HG03558 (cell line): ENCODE measurements at regions not wholly inside any gene's neighbourhood (a gene's known extent, or its start where the extent isn't known, plus 50 kb on each side); places are given as distances from the start of the nearest gene placed in this dataset.
A peak's percentile ranks its signal among the peaks of the same experiment; 100 is the strongest.

Source experiments
- ATAC-seq: cut with Tn5 transposase; IDR thresholded peaks from one replicate; pipeline ENCODE4 v1.9.1; 2021; ENCODE audit warnings: moderate number of reproducible peaks; ENCODE audit not compliant: unreplicated experiment; ENCODE audit errors: extremely low read depth

DNA sequence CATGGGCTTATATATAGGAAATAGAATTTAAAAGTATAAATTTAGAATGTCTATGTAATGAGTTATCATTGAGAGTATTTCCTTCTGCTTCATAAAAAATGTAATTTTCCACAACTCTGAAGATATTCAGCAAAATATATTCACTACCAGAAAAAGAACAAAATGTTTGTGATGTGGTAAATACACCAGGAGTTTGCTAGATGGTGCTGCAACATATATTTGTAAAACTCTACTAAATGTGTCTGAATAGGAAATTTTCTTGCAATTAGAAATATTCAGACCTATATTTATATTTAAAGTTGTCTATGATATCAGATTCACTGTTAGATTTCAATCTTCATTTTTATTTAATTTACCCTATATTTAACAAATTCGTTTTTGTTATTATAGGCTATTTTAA, 201.1 kb downstream of the PPP1R3A start:
- ATAC-seq = no peak

DNA sequence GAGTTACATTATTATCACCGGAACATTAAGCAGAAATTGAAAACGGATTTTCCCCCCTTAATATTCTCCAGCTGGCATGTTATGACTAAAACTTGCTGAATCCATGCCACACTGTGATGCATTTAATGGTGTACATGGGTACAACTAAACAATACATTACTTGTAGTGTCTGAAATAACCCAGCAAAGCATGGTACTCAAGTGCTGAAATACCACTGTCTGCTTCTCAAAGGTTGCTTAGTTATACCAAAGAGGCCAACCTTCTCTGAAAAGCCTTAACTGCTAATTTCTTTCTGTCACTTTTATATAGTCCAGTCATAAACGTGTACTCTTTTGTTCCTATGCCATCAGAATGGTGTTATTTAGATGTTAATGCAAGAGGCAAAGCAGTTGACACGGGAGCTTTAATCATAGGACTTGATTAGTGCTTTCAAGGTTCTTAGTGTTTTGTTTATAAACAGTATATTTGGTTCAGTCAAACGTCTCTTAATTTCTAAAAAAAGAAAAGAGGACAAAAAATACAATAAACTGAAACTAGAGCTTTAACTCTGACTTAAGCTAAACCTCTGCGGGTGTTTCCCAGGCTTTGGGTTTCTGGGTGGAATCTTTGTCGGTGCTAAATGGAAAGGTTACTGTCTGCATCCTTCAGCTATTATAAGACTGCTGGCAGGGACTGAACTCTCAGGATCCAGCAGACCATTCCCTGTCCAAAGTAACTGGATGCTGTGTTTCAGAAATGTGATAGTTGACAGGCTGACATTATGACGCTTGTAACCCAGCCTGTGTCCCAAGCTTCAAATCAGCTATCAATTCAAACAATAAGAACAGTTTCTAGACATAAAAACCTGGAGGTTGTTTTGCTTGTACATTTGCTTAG, 202.6 kb downstream of the PPP1R3A start:
- ATAC-seq = no peak

DNA sequence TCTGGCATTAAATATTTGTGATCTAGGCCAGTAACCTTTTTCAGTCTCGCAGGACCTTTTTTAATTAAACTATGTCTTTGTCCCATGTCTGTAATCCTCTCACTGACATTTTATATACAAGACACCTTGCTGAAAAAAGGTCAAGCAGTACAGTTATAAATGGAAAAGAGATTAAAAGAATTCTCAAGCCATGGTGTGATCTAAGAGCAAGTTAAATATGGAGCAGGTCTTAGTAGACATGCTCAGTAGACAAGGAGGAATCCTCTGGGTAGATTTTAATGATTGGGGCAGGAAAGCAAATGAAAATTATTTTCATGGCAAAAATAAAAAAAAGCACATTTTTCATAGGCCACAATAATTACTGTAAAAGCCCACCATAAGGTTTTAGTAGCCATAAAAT, 203.5 kb downstream of the PPP1R3A start:
- no peak for ATAC-seq

DNA sequence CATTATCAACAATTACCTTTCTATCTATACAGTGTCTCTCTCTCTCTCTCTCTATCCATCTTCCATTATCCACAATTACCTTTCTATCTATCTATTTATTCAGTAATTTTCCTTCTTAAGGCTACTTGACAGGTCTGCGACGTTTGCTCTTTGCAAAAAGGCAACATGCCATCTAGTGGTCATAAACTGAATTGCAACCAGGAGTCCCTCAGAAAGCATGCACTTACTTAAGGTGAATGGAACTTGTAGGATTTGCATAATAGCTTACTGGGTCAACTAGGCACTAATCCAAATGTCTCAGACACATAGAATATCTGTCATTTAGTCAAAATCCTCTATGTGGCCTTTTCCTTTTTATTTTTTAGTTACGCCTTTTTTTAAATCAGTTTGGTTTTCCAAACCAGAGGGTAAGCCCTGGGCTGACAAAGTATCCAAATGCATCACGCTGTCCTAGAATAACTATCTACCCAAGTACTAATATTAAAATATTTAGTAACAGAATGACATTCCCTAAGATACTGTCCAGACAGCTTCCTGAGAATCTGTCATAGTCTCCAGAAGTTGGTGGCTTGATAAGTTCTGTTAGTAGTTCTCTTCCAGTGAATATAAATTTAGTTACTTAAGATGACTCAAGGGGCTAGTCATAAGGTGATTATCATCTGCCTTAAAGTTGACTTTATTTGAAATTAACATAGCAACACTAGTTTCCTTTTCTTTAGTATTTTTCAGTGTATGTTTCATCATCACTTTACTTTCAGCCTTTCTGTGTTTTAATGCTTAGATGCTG, 208.3 kb downstream of the PPP1R3A start:
- ATAC-seq = peak; percentile 96

DNA sequence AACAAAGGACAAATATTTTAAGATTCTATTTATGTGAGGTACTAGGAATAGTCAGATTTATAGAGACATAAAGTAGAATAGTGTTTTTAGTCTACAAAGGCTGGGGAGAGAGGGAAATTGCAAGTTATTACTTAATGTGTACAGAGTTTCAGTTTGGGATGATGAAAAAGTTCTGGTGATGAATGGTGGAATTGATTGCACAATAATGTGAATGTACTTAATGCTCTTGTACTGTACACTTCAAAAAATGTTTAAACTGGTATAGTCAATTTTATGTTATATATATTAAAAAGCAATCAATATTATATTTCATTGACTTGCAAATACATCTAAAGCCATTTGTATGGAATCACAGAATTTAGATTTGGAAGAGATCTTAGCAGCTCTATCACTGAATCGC, 213.4 kb downstream of the PPP1R3A start:
- no peak for ATAC-seq

DNA sequence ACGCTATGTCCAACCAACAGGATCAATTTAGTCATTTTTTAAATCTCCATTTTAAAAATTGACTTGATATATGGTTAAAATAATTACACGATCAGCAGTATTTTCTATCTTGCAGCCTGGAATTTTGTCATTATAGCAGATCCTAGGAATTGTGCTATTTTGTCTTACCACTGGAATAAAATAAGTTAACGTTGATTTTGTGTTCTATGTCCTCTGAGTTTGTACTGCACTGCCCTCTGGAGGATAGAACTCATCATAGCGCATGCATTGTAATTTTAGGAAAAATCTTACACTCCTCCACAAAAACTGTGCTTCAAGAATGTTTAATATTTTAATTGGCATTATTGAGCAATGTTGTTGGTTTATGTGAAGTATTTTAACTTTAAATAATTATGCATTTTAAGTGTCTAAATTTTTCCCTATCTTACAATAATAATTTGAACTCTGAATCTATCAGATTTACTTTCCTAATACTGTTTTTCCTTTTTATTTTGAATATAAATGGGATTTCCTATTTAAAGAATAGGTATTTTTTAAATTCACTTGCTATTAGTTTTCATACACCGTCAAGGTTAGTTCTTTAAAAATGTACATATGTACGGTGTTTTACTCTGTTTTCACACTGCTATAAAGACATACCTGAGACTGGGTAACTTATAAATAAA, 220.1 kb downstream of the PPP1R3A start:
- no peak for ATAC-seq

DNA sequence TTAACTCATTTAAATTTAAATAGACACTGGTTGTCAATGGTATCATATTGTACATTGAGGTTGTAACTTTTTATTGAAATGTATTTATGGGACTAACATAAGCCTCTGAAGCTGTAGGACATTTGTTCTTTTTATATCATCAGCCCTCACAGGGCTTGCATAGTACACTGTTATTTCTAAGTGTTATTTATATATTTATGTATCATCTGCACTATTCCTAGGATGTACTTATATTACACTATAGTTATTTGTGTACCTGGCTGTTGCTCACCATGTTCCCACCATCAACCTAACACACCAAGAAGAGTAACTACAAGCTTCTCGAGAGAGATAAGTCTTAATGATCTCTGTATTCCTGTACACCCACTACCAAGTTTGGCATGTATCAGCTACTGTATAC, 224.7 kb downstream of the PPP1R3A start:
- ATAC-seq = no peak

DNA sequence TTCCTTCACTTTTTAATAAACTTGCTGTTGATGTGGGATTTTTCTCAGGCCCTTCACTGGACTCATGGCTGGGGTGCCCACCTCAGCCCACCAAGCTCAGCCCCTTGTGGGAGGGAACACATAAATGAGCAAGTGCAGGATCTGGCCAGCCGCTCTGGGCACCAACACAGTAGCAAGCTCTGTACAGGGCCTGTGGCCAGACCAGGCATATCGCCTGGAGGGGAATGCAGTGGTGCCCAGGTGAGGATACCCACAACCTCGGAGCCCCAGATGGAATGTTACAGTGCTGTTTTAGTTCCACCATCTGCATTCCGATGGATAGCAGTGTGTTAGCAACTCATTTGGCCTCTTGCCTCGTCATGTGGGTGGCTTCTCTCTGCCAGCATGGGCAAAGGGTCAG, 234.6 kb downstream of the PPP1R3A start:
- no peak for ATAC-seq

DNA sequence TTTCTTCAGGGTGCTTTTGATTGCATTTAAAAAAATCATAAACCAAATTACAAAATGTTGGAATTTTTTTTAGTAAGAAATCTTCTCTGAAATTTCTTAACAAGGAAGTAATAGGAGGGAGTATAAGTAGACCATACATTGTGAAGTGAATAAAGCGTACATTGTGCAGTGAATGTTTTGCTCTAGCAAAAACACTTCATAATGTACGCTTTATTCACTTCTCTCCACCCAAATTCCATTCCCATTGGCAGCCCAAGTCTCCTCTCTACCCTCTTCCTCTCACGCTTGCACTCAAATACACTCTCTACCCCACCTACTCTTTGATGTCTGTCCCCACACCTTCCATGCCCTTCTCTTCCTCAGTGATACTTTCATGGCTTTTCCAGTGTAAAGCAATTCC, 241.0 kb downstream of the PPP1R3A start:
- ATAC-seq = no peak

DNA sequence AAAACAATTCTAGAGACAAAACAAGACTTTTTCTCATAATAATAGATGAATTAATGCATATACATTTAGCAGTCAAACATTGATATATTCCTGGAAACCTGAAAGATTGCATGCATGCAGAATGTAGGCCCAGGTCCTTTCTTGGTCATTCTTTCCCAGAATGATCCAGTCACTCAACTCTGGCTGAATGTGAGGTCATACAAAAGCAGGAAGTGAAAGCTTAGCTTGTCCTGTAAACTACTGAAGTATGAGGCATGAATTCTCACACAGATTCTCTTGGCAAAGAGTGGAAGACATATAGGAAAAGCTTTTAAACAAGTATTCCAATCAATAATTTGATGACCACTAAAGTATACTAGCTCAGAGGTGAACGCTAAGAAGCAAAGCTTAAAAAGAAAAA, 253.9 kb downstream of the PPP1R3A start:
- no peak for ATAC-seq

DNA sequence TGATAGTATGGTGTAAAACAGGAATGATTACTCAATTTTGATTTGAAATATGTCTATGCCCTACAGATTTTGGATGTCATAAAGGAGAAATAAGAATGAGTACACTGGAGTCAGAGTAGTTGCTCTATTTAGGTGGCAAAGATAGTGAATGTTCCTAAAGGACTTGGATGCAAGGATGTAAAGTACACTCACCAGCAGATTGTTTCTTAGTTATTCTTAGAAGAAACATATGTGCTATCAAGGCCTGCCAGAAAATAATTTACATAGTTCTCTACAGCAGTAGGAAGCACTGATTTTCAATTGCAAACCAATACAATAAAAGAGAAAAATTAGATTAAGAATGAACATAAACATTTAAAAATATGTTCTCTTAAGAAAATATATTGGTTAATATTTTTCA, 259.4 kb downstream of the PPP1R3A start:
- ATAC-seq = no peak

DNA sequence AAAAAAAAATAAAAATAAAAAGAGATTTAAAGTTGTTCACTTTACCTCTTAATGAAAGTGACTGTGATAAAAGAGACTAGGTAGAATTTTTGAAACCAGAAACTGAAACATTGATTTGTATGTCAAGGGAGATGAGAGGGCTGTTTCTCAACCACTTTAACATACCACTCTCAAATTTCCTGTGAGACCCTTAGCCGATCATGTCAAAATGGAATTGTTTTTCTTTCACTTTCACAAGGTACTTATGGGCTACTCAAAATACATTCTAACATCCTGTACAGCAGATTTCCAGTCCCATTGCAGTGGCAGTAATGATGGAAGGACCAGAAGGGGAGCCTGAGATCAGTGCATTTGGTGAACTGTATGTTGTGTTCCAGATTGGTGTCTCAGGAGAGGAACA, 261.2 kb downstream of the PPP1R3A start:
- ATAC-seq = peak; percentile 90

DNA sequence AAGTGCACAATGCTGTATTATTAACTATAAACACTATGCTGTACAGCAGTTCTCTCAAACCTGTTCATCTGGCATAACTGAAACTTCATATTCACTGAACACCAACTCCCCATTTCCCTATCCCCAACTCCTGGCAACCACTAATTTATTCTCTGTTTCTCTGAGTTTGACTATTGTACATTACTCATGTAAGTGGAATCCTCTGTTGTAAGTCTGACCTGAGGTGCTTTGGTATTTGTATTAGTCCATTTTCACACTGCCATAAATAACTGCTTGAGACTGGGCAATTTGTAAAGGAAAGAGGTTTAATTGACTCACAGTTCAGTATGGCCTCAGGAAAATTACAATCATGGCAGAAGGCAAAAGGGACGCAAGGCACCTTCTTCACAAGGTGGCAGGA, 266.3 kb downstream of the PPP1R3A start:
- no peak for ATAC-seq

DNA sequence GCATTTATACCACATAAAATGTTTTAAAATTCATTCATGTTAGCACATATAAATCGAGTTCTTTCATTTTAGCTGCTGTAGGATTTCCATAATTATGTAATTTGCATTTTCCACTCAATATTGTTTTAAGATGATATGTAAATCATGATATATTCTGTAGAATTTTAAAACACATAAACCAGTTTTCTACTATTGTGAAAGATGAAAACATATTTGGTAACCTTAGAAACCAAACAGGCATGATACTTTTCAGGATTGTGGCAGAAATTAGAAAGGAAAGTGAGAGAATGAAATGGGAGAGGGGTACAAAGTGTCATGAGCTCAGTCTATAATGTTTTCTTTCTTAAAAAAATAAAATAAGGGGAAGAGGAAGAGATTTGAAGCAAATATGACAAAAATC, 269.3 kb downstream of the PPP1R3A start:
- no peak for ATAC-seq

DNA sequence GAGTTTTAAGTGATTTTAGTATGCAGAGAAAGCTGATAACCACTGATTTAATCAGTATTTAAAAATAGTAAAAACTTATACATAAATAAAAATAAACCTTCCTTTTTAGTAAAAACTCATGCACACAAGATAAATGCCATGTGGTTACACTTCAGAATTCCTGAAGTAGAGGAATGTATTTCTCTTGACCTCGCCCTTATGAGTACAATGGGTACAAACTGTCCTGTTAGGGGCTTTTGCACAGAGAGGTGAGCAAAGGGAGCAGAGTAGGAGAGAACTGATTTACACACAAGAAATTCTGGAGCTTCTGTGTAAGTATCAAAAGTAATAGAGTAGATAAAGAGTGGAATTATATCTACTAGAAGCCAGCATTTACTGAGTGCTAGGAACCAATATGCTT, 279.6 kb downstream of the PPP1R3A start:
- no peak for ATAC-seq

DNA sequence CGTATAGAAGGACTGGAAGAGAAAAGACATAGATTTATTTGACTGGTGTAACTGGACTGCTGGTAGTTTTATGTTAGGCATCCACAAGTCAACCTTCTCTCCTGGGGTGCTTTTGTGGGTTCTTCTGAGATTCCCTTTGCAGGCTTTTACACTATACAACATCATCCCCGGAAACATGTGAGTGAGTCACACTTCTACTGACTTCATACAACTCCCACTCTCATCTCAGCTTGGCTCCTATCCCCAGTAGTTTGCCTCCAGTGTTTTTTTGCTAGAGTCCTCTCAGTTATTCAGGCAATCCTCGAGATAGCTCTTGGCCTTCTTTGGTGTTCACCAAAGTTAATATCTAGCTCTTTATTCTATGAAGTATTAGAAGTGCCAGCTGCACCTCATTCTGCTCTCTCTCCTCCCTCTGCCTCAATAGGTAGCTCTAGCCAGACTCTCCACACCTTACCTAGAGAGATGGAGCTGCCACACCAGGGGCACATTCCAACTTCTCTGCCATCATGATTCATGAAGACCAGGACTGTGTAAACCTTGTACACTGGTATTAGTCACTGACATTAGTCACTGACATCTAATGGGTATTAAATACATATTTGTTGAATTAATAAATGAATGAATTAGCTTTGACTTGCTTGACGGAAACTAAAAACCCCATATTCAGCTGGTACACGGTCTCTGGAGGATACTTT, 281.9 kb downstream of the PPP1R3A start:
- ATAC-seq = no peak

DNA sequence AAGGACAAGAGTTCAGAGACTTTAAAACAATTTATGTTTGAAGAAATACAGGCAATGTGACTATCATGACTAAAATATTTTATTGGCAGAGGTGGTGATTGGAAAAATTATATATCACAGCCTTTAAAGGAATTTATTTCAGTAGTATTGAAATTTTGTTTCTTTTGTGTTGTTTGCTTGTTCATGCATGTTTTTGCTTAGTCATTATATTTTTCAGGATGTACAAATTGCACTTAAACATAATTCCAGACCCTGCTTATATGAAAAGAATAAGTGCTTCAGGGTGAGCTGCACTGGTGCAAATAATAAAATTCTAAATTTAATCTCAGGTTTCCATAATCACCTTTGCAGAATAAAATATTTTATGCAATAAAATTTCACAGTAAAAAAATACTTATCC, 283.3 kb downstream of the PPP1R3A start:
- ATAC-seq = no peak

DNA sequence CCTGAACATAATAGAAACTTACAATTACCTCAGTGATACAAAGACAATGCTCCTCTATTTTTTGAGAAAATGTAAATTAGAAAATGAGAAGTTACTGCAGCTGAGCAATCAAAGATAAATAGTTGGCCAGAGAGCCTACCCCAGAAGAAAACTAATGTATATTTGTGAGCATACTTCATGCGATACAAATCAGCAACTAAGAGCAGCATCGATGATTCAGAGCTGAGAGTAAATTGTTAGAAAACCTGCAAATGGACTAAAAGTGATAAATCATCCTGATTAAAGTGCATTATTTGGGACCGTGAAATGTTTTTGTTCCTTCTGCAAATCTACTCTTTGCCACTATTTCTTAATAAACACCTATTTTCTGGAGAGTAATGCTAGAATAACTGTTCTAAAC, 285.7 kb downstream of the PPP1R3A start:
- ATAC-seq = no peak

DNA sequence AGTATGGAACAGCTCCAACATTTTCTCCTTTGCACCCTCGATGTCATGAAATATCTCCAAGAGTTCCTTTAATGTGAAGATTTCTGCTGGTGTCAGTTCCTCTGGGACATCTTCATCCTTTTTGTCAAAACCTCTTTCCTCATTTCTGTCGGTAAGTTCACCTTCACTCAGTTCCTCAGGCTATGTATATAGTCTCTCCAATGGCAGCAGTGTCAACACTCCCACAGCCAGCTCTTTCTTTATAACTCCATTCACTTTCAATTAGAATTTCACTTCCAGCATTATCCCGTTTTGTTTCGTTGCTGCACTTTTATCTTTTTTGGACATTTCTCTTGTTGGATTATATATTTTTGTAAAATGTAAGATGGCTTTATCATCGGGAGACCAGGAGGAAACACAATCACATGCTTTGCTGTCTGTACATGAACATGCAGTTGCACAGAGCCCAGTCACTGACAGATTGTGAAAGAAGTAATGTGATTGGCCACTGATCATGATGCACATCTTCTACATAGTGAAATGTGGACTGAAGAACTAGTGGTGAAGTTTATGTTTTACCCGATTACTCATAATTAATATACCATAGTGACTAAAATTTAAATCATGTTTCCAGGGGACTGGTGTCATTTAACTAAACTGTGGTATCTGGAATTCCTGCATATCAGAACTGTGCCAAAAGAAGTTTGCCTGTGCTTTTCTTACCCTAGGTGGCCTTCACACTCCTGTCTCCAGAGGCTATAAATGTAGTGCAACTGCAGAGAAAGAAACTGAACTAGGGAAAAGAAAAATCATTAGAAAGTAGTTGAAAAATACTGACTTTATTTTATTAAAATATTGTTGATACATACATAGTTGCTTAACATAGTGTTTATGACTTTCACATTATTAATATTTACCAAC, 289.6 kb downstream of the PPP1R3A start:
- no peak for ATAC-seq
